GM18498 (cell line): ENCODE measurements at regions not wholly inside any gene's neighbourhood (a gene's known extent, or its start where the extent isn't known, plus 50 kb on each side); places are given as distances from the start of the nearest gene placed in this dataset.
A peak's percentile ranks its signal among the peaks of the same experiment; 100 is the strongest.
"Not testable (repeated sequence)": the region's sequence is repeated elsewhere in the genome, so short reads cannot be mapped to it uniquely, and the experiment has no call there.

ENCODE experiments used
- ATAC-seq: cut with Tn5 transposase; IDR thresholded peaks from one replicate; pipeline ENCODE4 v1.9.1; 2021; ENCODE audit warnings: mild to moderate bottlenecking, moderate library complexity; ENCODE audit not compliant: unreplicated experiment

DNA sequence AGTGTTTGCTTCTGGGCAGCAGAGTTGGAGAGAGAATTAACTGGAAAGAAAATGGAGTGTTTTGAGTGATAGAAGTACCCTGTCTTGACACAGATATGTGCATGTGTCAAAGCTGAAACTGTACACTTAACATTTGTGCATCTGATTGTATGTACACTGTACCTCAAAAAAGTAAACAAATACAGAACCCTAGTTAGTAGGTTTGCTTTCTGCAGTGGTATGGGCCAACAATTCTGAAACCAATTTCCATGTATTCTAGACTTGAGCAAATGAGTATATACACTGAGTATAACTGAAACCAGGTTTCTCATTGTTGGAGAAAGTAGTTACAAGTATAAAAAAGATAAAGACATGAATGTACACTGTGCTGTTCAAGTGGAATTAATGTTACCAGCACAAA, 52.4 kb downstream of the ELAPOR2 start:
- no peak for ATAC-seq

DNA sequence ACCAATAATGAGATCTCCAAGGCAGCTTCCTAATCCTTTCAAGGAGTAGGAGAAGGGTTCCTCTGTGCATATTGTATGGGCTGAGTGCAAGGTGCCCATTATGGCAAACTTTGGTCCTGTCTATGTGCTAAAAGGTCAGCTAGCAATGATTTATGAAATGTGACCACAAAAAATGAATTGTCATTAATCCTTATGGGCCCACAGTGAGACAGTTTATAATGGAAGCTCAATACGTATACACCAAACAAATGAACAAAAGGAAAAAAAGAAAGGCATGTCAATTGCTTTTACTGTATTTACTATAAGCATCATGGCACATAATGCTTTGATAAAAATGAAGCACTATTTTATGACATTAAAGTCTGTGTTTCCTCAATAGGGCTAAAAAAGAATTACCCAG, 54.5 kb downstream of the ELAPOR2 start:
- ATAC-seq = no peak

DNA sequence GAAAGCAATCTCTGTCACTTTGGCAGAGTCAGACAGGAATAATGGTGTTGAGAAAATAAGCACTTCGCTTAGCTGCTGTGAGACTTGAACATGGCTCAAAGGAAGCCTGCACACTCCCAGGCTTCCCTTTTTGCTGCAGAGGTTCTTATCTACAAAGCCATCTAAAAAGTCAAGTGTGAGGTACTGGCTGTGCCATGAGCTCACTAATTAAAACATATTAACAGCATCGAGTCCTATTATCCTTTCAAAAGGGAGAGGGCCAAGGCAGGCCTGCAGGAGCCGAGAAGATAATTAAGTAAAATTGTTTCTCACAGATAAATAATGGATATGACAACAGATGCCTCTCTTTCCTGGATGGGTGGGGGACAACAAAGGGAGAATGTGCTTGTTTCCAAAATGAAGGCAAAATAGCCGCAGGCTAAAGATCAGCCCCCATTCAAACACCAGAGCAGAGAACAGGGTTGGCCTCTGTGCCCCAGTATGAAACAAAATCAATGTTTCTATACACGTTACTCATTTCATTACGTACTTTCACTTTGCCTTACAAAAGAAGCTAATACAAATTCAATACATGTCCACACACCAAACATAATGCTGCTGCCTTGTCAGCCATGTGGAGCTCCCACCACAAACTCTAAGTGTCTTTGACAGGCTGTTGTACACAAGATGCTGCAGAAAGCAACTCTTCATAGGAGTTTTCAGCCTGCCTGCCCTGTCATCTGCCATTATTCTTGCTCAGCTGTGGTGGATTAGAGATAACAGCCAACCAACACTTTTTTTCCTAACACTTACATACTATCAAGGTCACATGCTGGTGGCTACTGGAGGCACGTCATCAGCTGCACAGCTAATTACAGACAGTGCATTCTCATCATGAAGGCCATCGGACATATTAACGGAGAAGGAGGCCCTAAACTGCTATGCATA, 55.3 kb downstream of the ELAPOR2 start:
- ATAC-seq = no peak

DNA sequence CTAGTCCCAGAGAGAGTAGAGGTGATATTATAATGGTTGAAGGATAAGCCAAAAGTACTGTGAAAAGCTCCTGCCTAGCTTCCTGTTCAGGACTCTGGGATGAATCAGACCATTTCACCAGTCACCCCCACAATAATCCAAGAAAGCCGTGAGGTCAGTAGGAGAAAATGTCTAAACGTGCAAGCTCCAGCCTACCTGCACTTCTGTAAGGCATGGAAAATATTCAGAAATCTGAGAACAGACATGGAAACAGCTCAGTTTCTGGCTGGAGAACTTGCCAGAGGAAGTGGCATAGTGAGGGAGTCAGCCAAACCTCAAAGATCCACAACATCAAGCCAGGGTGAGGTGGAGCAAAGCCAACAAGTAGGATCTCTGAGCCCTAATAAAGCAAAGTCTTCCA, 58.2 kb downstream of the ELAPOR2 start:
- no peak for ATAC-seq

DNA sequence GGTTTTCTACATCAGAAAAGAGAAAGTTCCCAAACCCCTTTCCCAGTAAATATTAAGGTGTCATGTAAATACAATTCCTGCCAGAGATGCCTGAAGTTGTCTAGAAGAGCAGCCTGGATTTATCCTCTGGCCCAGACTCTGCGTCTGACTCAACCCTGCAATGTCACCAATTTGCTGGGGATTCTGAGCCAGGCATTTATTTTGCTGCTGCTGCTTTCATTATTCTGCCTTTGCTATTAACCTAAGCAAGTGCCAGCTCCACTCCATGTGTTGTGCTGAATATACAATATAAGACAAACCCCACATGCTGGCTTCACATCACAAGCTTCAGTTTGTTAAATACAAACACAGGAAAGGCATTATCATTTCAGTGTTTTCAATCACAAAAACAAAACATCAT, 59.1 kb downstream of the ELAPOR2 start:
- ATAC-seq = no peak

DNA sequence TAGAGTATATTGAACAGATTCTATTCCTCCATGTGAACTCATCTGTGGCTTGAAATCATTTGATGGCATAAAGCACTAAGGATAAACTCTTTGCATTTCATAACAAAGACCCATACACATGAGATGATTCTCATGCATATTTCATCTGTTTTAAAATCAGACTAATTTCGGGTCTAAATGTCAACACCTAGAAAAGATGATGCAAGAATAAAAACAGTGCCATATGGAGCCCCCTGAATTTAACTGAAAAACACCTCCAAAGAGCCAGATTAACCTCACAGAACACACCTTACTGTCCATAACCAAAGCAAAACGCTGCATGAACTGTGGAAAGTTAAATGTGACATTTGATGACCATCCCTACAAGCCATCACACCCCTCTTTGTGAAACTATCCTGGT, 59.7 kb downstream of the ELAPOR2 start:
- no peak for ATAC-seq

DNA sequence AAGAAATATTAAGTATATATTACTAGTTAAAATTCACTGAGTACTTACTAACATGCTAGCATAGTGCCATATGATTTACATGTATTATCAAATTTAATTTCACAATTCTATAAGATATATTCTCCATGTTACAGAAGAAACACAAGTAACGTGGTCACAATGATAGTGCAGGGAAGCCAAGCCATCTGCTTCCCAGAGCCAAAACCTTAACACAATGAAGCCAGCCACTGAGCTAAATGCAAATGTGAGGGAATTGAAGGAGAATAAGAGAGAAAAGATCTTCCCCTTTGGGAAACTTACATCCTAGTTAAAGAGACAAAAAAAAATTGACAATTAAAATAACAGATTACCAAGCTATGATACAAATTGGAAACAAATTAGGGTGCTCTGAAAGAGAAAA, 63.6 kb downstream of the ELAPOR2 start:
- ATAC-seq = no peak

DNA sequence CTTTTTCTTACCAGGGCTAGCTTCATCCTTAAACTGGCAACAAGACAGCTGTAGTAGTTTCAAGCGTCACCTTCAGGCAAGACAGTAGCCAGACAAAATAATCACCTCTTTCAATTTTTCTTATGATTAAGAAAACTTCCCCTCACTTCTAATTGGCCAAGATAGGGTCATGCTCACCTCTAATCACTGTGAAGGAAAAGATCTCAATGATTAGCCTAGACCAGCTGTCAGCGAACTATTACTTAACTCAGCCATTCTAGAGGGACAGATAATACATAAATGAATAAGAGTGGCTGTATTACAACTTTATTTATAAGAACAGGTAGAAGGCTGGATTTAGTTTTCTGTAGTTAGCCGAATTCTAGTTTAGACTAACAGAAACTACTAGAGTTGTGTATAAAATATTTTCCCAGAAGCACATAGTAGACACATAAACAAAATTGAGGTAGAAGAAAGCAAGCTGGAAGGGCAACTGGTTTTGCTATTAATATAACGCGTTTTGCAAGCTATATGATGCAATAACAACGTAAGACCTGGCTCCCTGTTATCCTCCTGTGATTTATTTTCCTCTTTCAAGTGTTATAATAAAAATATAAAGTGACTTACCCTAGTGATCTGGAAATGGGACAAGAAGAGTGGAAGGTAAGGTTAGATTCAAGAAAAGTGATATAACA, 64.3 kb downstream of the ELAPOR2 start:
- ATAC-seq = no peak

DNA sequence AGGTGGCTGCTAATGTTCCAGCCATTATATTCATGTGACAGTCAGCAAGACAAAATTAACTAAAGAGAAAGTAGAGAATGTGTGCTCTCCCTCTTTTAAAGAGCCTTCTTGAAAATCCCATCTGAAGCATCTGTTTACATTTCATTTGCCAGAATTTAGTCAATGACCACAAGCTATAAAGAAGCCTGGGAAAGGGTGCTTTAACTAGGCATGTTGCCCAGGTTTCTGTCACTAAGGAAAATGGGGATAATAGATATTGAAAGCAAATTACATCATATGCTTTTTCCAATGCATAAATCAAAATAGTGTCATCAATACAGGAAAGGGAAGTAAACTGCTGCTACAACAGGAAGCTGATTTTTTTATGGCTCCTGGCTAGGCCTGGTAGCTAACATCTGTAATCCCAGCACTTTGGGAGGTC, 67.7 kb downstream of the ELAPOR2 start:
- no peak for ATAC-seq

DNA sequence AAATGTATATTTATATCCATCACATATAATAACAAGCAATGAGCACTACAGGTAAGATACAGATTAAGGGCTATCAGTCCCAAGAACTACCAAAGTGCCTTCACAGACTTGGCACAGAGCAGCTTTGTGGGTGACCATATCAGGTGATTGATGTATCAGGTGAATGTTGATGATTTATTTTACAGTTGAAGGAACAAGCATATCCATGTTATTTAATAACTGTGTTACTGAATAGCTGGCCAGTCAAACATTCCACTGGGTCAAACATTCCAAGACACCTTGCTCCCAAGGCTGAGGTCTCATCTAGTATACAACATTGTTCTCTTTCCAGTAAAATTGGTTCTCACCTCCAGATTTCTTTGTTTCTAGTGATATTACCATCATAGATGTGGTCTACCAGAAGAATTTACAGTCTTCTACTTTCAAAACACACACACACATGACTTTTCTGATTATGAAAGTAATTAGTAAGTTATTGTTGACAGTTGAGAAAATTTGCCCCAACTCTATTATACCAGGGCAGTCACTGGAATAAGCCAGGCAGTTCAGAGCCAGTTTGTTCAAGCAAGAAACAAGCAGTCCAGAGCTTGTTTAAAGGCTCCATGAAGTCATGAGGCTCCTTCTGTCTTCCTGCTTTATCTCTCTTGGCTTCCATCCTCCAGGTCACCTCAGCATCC, 68.2 kb downstream of the ELAPOR2 start:
- ATAC-seq = peak; percentile 87

DNA sequence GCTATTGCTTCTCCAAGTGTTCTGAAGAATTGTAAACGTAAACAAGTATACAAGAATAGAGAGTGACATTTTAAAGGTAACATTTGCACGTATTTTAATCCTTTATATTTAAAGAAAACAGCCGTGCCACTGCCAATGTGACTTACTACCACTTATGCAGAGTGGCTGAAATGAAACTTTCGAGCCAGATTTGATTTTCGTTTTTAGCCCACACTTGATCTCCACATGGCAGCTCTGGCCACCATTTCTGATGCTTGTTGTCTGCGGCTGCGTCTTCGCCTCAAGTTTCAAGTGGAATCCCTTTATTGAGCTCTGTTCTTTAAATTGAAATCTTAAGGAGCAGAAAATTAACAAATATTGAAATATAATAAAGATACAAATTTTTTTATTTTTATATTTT, 70.0 kb downstream of the ELAPOR2 start:
- no peak for ATAC-seq

DNA sequence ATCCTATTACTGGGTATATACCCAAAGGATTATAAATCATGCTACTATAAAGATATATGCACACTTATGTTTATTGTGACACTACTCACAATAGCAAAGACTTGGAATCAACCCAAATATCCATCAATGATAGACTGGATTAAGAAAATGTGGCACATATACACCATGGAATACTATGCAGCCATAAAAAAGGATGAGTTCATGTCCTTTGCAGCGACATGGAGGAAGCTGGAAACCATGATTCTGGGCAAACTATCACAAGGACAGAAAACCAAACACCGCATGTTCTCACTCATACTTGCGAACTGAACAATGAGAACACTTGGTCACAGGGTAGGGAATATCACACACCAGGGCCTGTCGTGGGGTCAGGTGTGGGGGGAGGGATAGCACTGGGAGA, 71.6 kb downstream of the ELAPOR2 start:
- ATAC-seq = not testable (repeated sequence)

DNA sequence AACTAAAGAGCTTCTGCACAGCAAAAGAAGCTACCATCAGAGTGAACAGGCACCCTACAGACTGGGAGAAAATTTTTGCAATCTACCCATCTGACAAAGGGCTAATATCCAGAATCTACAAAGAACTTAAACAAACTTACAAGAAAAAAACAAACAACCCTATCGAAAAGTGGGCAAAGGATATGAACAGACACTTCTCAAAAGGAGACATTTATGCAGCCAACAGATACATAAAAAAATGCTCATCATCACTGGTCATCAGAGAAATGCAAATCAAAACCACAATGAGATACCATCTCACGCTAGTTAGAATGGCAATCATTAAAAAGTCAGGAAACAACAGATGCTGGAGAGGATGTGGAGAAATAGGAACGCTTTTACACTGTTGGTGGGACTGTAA, 72.1 kb downstream of the ELAPOR2 start:
- not testable (repeated sequence) for ATAC-seq

DNA sequence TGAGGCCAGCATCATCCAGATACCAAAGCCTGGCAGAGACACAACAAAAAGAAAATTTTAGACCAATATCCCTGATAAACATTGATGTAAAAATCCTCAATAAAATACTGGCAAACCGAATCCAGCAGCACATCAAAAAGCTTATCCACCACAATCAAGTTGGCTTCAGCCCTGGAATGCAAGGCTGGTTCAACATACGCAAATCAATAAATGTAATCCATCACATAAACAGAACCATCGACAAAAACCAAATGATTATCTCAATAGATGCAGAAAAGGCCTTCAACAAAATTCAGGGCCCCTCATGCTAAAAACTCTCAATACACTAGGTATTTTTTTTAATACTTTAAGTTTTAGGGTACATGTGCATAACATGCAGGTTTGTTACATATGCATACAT, 74.1 kb downstream of the ELAPOR2 start:
- ATAC-seq = not testable (repeated sequence)

DNA sequence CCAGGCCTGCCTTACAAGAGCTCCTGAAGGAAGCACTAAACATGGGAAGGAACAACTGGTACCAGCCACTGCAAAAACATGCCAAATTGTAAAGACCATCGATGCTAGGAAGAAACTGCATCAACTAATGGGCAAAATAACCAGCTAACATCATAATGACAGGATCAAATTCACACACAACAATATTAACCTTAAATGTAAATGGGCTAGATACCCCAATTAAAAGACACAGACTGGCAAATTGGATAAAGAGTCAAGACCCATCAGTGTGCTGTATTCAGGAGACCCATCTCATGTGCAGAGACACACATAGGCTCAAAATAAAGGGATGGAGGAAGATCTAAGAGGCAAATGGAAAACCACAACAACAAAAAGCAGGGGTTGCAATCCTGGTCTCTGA, 75.8 kb downstream of the ELAPOR2 start:
- not testable (repeated sequence) for ATAC-seq

DNA sequence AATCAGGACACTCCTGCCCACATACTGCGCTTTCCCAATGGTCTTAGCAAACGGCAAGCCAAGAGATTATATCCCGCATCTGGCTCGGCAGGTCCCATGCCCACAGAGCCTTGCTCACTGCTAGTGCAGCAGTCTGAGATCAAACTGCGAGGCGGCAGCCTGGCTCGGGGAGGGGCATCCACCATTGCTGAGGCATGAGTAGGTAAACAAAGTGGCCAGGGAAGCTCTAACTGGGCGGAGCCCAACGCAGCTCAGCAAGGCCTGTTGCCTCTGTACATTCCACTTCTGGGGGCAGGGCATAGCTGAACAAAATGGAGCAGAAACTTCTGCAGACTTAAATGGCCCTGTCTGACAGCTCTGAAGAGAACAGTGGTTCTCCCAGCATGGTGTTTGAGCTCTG, 77.5 kb downstream of the ELAPOR2 start:
- ATAC-seq = not testable (repeated sequence)

DNA sequence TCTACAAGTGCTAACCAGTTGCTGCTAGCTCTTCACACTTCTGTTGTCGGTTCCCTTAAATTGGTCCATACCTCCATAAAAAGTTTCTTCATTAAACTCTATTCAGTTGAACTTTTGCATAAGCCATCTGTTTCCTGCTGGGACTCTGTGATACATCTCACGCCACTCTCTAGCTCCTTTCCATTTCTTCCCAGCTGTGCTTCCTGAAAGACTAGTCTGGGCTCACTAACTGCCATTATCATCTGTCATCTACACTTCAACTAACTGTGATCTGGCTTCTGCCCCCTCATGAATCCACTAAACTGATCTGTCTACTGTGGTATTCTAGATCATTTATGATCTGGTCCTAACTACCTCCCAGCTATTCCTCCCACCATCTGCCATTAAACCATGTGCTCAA, 78.3 kb downstream of the ELAPOR2 start:
- ATAC-seq = no peak

DNA sequence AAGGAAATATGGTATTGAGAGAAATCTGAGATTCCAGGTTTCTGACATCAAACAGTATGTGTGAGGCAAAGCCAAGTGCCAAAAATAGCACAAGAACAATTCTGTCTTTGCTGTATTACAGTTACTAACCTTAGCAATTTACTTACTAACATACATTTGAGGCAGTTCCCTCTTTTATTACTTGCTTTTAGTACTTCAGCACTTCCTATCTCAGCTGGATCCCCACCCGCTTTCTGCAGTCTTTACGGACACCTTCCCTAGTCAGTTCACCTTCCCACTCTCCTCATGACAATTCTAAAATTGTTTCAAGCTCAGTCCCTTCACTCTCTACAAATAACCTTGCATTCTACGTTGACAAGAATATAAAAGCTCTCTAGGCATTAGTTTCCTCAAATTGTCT, 79.2 kb downstream of the ELAPOR2 start:
- no peak for ATAC-seq

DNA sequence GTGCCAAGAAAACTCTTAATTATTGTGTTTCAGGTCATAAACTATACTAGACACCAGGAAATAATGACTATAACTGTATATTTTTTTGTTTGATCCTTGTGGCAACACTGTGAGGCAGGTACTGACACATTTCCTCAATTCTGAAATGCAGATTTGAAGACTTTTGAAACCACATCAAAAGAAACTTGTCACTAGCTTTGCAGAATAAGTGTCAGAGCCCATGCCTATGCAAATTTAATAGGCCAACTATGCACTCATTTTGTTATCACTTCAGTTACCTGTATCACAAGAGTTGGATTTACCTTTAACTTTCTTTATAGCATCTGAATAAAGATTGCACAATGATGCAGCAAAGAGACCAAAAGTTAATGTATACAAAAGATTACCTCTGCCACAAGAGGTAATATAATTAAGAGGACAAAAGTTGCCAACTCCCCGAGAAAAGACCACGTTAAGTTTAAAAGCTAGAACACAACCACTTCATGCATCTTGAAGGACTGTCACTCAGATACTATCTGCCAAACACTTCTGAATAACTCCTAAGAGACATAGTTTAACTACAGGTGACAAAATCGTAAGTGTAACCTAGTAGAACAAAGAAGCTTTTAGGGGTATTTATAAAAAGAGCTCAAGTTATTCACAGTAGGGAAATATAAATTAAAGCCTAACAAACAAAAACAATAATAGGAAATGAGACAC, 80.5 kb downstream of the ELAPOR2 start:
- peak; percentile 94 for ATAC-seq

DNA sequence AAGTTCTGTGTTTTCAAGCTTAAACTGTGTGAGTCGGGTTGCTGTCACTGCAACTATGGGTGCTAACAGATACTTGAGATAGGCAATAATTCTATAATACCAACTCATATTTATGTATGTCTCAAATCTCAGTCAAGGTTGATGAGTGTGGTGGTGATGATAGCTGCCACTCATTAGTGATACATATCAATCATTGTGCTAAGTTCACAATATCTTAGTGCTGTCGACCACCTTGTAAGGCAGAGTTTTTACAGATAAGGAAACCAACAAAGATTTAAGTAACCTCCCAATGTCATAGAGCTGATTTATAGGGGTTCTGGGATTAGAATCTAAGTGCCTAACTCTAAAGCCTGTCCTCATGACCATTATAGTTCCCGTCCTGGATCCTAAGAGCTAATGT, 82.5 kb downstream of the ELAPOR2 start:
- ATAC-seq = no peak

DNA sequence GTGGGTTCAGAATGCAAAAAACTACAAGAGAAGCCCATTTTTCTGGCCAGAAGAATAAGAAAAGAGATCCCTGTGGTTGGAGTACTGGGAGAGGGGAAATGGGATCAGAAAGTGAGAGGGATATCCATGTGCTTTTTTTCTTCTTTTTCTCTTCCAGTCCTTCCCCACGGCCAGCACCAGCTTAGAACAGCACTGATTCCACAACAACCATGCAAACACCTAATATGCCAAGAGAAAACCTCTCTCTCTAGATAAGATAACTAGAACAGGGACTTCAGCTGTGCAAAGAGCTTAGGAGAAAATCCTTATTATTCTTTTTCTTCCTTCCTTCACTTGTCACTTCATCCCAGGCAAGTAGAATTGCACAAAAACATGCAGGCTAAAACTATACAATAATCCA, 83.5 kb downstream of the ELAPOR2 start:
- no peak for ATAC-seq
